ENCODE measurements at regions not wholly inside any gene's neighbourhood (a gene's known extent, or its start where the extent isn't known, plus 50 kb on each side); places are given as distances from the start of the nearest gene placed in this dataset.

- H3K4me3 ChIP-seq, result no peak overlapping the region
- intact Hi-C loops (cut with DNase I), result no loop called here
- no peaks in the 10 kb centered on the region for H3K36me3 ChIP-seq
- TF ChIP-seq CTCF (IDR thresholded peaks at IDR 0.05), result no peak
- peaks cover 0 to 10% of the 10 kb centered on the region in 2 donors for H3K4me1 ChIP-seq
- DNase-seq (ENCODE audit: low spot score in 2 of 2), result no peak
- H3K27ac ChIP-seq, result peak overlapping the region; percentile 9 to 32
- no peaks in the 10 kb centered on the region for H3K9me3 ChIP-seq
- no peaks in the 10 kb centered on the region for H3K27me3 ChIP-seq
These were observed 116.9 kb downstream of the KCNK1 start for GRCh38 chr1:233730809-233731208.

GRCh38 chr1:233732206-233732605, 118.3 kb downstream of the KCNK1 start:
- Histone ChIP-seq H3K27ac (no peak overlapping the region), H3K4me1 (peaks cover 0 to 10% of the 10 kb centered on the region in 2 donors), H3K9me3 (no peaks in the 10 kb centered on the region), H3K36me3 (no peaks in the 10 kb centered on the region), H3K4me3 (no peak overlapping the region), H3K27me3 (no peaks in the 10 kb centered on the region)
- intact Hi-C loops (cut with DNase I), result no loop called here
- DNase-seq (ENCODE audit: low spot score in 2 of 2), result no peak
- TF ChIP-seq CTCF (IDR thresholded peaks at IDR 0.05), result no peak

- Histone ChIP-seq H3K36me3 (no peaks in the 10 kb centered on the region), H3K4me1 (peaks cover 0 to 10% of the 10 kb centered on the region in 2 donors), H3K27me3 (no peaks in the 10 kb centered on the region), H3K27ac (no peak overlapping the region), H3K9me3 (no peaks in the 10 kb centered on the region), H3K4me3 (no peak overlapping the region)
- intact Hi-C loops (cut with DNase I), result no loop called here
- no peak for DNase-seq (ENCODE audit: low spot score in 2 of 2)
- TF ChIP-seq CTCF (IDR thresholded peaks at IDR 0.05), result no peak
These were observed 120.5 kb downstream of the KCNK1 start for GRCh38 chr1:233734456-233734855.

DNA sequence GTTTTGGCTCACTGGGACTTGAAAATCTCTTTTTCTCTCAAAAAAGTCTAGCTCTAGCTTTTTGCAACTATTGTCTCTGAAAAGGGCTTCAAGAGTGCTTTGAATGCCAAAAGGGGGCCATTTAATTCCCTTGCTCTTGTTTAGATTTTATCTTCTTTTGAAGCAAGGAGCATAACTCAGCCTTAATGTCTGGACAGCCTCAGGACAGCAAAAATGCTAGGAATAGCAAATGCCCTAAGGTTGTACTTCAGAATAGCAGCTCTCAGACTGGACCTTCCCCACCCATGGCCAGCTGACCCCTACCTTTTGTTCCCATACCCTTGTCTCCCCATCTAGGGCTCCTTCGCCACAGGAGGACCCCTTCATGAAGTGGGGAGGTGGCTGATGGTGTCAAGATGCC, 121.4 kb downstream of the KCNK1 start:
- no peak for DNase-seq (ENCODE audit: low spot score in 2 of 2)
- intact Hi-C loops (cut with DNase I), result no loop called here
- Histone ChIP-seq H3K9me3 (no peaks in the 10 kb centered on the region), H3K27ac (no peak overlapping the region), H3K36me3 (no peaks in the 10 kb centered on the region), H3K4me1 (peaks cover 0 to 10% of the 10 kb centered on the region in 2 donors), H3K27me3 (no peaks in the 10 kb centered on the region), H3K4me3 (no peak overlapping the region)
- TF ChIP-seq CTCF (IDR thresholded peaks at IDR 0.05), result no peak

DNA sequence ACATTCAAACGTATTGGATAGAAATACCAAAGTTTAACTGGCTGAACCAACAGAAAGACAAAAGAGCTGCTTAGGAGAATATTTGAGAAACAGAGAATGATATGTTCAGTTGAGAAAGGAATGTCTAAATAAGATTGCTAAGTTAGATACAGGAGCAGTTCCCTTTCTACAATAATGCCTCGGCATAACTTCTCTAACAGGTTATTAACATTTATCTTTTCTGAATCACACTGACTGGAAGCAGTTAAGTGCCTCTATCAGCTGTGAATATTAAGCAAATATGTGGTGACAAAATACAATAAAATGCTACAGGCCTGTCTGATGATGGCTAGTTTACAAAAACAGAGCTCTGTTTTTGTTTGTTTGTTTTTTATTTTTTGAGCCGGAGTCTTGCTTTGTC, 121.9 kb downstream of the KCNK1 start:
- no peak overlapping the region for H3K27ac ChIP-seq
- intact Hi-C loops (cut with DNase I), result no loop called here
- no peak for DNase-seq (ENCODE audit: low spot score in 2 of 2)
- no peak for TF ChIP-seq CTCF (IDR thresholded peaks at IDR 0.05)
- no peaks in the 10 kb centered on the region for H3K27me3 ChIP-seq
- no peaks in the 10 kb centered on the region for H3K9me3 ChIP-seq
- peaks cover 0 to 8% of the 10 kb centered on the region in 2 donors for H3K4me1 ChIP-seq
- H3K36me3 ChIP-seq, result no peaks in the 10 kb centered on the region
- H3K4me3 ChIP-seq, result no peak overlapping the region

DNA sequence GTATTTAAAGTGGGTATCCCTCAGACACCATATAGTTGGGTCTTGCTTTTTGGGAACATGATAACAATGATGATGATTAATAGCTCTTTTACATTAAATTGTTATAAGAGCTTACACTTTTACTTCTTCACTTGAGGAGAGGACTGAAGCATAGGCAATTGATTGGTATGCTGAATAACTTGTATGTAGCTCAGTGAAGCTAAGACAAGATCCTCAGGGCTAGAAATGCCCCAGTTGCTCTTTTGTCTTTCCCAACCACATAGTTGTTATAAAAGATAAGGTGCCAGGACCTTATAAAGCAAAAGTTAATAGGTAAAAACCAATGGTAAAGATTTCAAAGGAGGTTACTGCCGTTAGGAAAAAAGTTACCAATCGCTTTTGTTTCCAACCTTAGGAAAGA, 123.4 kb downstream of the KCNK1 start:
- Histone ChIP-seq H3K27ac (no peak overlapping the region), H3K4me3 (no peak overlapping the region), H3K27me3 (no peaks in the 10 kb centered on the region), H3K4me1 (no peaks in the 10 kb centered on the region), H3K36me3 (no peaks in the 10 kb centered on the region), H3K9me3 (no peaks in the 10 kb centered on the region)
- intact Hi-C loops (cut with DNase I), result no loop called here
- no peak for DNase-seq (ENCODE audit: low spot score in 2 of 2)
- no peak for TF ChIP-seq CTCF (IDR thresholded peaks at IDR 0.05)
